Endothelial cell of umbilical vein (primary cell): ENCODE measurements at regions not wholly inside any gene's neighbourhood (a gene's known extent, or its start where the extent isn't known, plus 50 kb on each side); places are given as distances from the start of the nearest gene placed in this dataset.

ENCODE experiments used
- BruUV-seq: library from RNA; stranded (reverse); fragments of 400-500 nt; replicated peaks from 2 replicates; lab custom pipeline; 2021; lab: Mats Ljungman, UMichigan
- CTCF ChIA-PET: fragments of 300-600, 350-600 bp; sonication (Branson Sonifier 250); formaldehyde crosslinking; loops from one replicate; lab custom pipeline; 2021; ENCODE audit warnings: antibody characterized with exemption, inconsistent platforms; lab: Charles Lee
- POLR2A ChIA-PET: fragments of 300-600, 350-600 bp; sonication (Branson Sonifier 250); formaldehyde crosslinking; loops from one replicate; lab custom pipeline; 2021; ENCODE audit warnings: antibody characterized with exemption, inconsistent platforms; lab: Charles Lee
- DNase-seq: peaks from one replicate; pipeline ENCODE4 v3.0.0-alpha.2; 2011; ENCODE audit warnings: low read depth, low spot score
- FAIRE-seq: peaks from 2 replicates; lab custom pipeline; 2011; peaks lifted over from hg19 to GRCh38; lab: Jason Lieb, UNC
- H2AFZ ChIP-seq: 2 replicates; pipeline ENCODE4 v1.6.0; 2012; ENCODE audit warnings: low read depth, low read length, control low read depth, inconsistent platforms
- H3K27ac ChIP-seq: 2 replicates; pipeline ENCODE4 v1.5.1; 2011; ENCODE audit warnings: low read depth, mild to moderate bottlenecking, control low read depth, low read length, moderate library complexity; ENCODE audit not compliant: insufficient read depth
- H3K27me3 ChIP-seq, 2 experiments: 2 replicates each; pipeline versions ENCODE4 v1.6.0 to v1.6.1; 2011; ENCODE audit warnings: low read length in 2 of 2, mixed read lengths in 1 of 2; ENCODE audit not compliant: control insufficient read depth in 2 of 2, insufficient read depth in 2 of 2
- H3K36me3 ChIP-seq, 2 experiments: 2 replicates in 1 of 2; 3 replicates in 1 of 2; pipeline ENCODE4 v1.5.1; 2011; ENCODE audit warnings: low read length in 2 of 2, mild to moderate bottlenecking in 1 of 2, moderate library complexity in 1 of 2; ENCODE audit not compliant: control insufficient read depth in 2 of 2, insufficient read depth in 2 of 2; ENCODE audit errors: extremely low read depth in 1 of 2
- H3K4me1 ChIP-seq: 3 replicates; pipeline ENCODE4 v1.5.1; 2011; ENCODE audit warnings: mild to moderate bottlenecking, low read length; ENCODE audit not compliant: control insufficient read depth, insufficient read depth; ENCODE audit errors: extremely low read depth
- H3K4me2 ChIP-seq: 2 replicates; pipeline ENCODE4 v1.6.1; 2011; ENCODE audit warnings: low read length, control low read depth, mixed read lengths; ENCODE audit not compliant: insufficient read depth
- H3K4me3 ChIP-seq, 3 experiments: fragments of 200-600 bp in 1 of 3; sonication (generic), shearing (Covaris generic) in 1 of 3; replicated peaks in 1 of 3; 2 replicates each; pipeline ENCODE4 v1.5.1; 2011 to 2016; ENCODE audit warnings: control low read depth in 3 of 3, low read length in 3 of 3, mild to moderate bottlenecking in 2 of 3, inconsistent platforms in 1 of 3, low read depth in 1 of 3, moderate library complexity in 1 of 3; ENCODE audit not compliant: insufficient read depth in 1 of 3
- H3K79me2 ChIP-seq: 2 replicates; pipeline ENCODE4 v1.6.0; 2012; ENCODE audit warnings: low read length, inconsistent platforms; ENCODE audit not compliant: control insufficient read depth, insufficient read depth
- H3K9ac ChIP-seq: replicated peaks from 2 replicates; pipeline ENCODE3; 2011; ENCODE audit warnings: low read length, control low read depth; ENCODE audit not compliant: insufficient read depth; ENCODE audit errors: extremely low read depth
- H3K9me1 ChIP-seq: replicated peaks from 3 replicates; pipeline ENCODE4 v1.6.0; 2011; ENCODE audit warnings: mild to moderate bottlenecking, low read length; ENCODE audit not compliant: control insufficient read depth, insufficient read depth; ENCODE audit errors: extremely low read depth
- H3K9me3 ChIP-seq: replicated peaks from 2 replicates; pipeline ENCODE4 v1.5.1; 2012; ENCODE audit warnings: low read length, inconsistent platforms; ENCODE audit not compliant: control insufficient read depth, insufficient read depth
- H4K20me1 ChIP-seq: replicated peaks from 2 replicates; pipeline ENCODE3; 2011; ENCODE audit warnings: mild to moderate bottlenecking, low read length; ENCODE audit not compliant: control insufficient read depth, insufficient read depth; ENCODE audit errors: extremely low read depth
- EZH2 ChIP-seq: IDR thresholded peaks from 2 replicates; pipeline ENCODE4 v1.6.1; 2012; ENCODE audit warnings: borderline replicate concordance, low read depth, mild to moderate bottlenecking, moderate library complexity, low read length, inconsistent platforms; ENCODE audit not compliant: severe bottlenecking
- FOS ChIP-seq: IDR thresholded peaks from 2 replicates; pipeline ENCODE4 v1.6.1; 2011; ENCODE audit warnings: mild to moderate bottlenecking, low read length, moderate library complexity, borderline replicate concordance; ENCODE audit not compliant: insufficient read depth
- GATA2 ChIP-seq: IDR thresholded peaks from 2 replicates; pipeline ENCODE4 v1.7.0; 2011; ENCODE audit warnings: low read depth, mild to moderate bottlenecking, moderate library complexity, mixed read lengths, low read length; ENCODE audit not compliant: insufficient read length, insufficient read depth
- JUN ChIP-seq: IDR thresholded peaks from 2 replicates; pipeline ENCODE4 v1.6.1; 2011; ENCODE audit warnings: borderline replicate concordance, low read depth; ENCODE audit not compliant: insufficient read length, insufficient read depth
- MYC ChIP-seq: IDR thresholded peaks from one replicate; pipeline ENCODE4 v1.6.1; 2011; ENCODE audit warnings: mild to moderate bottlenecking, low read depth, low read length
- POLR2A ChIP-seq: IDR thresholded peaks from 2 replicates; pipeline ENCODE4 v1.6.1; 2012; ENCODE audit warnings: low read depth, mild to moderate bottlenecking, control low read depth, low read length
- POLR2AphosphoS5 ChIP-seq: IDR thresholded peaks from 2 replicates; pipeline ENCODE4 v1.6.1; 2012; ENCODE audit warnings: low read depth, mild to moderate bottlenecking, control low read depth, low read length, moderate library complexity; ENCODE audit not compliant: insufficient read depth
- dilution Hi-C: fragments of 300-500 bp; cut with MboI; formaldehyde crosslinking; loops from one replicate; pipeline ENCODE4 v1.15.0; 2019; ENCODE audit warnings: low sequenced_read_pairs; ENCODE audit not compliant: extremely low pct_ligation_motif_present
- intact Hi-C: fragments of 100-400 bp; cut with micrococcal nuclease; formaldehyde crosslinking; loops from one replicate; pipeline ENCODE4 v1.10.0; 2022
- TF ChIP-seq, protein P1 (sequence below), 2 donors: IDR thresholded peaks; 1 replicate in 1 of 2; 2 replicates in 1 of 2; pipeline ENCODE4 v1.5.1; 2011; ENCODE audit warnings: low read length in 2 of 2, mild to moderate bottlenecking in 2 of 2, moderate library complexity in 2 of 2, control low read depth in 1 of 2, inconsistent platforms in 1 of 2, low read depth in 1 of 2; ENCODE audit not compliant: insufficient read depth in 1 of 2; ENCODE audit errors: extremely low read depth in 1 of 2
- TF ChIP-seq, protein P2 (sequence below): IDR thresholded peaks from 2 replicates; pipeline ENCODE4 v1.6.1; 2011; ENCODE audit not compliant: insufficient read depth, insufficient read length

DNA sequence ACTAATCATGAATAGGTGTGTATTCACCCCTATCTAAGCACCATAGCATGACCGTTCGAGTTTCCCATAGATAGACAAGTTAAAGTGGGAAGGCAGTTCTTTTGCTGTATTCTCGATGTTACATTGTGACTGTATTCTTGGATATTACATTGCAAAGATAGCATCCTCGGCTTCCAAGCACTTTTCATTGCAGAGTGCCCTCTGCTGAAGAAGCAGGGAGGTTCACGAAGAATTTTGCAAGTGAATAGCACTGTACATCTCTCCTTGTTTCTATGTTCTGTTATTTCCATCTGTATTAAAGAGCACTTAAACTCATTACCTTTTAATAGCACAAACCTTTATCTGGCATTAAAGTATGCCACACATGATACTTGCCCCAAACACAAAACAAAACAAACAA lies 426.7 kb upstream of the ARX start:
- no peak overlapping the region for H3K4me2 ChIP-seq
- H3K27ac ChIP-seq: no peak overlapping the region
- H3K36me3 ChIP-seq: no peaks in the 10 kb centered on the region
- CTCF ChIA-PET: no interaction called here
- H4K20me1 ChIP-seq: no peaks in the 10 kb centered on the region
- DNase-seq: no peak
- no peaks in the 10 kb centered on the region for H3K9me1 ChIP-seq
- dilution Hi-C loops: no loop called here
- H3K9me3 ChIP-seq: no peaks in the 10 kb centered on the region
- no peak for FAIRE-seq
- no peaks in the 10 kb centered on the region for H3K27me3 ChIP-seq
- H3K9ac ChIP-seq: no peak overlapping the region
- BruUV-seq: no TSS peak
- no peak overlapping the region for H2AFZ ChIP-seq
- POLR2A ChIA-PET: no interaction called here
- H3K79me2 ChIP-seq: no peaks in the 10 kb centered on the region
- TF ChIP-seq, protein P1, sequence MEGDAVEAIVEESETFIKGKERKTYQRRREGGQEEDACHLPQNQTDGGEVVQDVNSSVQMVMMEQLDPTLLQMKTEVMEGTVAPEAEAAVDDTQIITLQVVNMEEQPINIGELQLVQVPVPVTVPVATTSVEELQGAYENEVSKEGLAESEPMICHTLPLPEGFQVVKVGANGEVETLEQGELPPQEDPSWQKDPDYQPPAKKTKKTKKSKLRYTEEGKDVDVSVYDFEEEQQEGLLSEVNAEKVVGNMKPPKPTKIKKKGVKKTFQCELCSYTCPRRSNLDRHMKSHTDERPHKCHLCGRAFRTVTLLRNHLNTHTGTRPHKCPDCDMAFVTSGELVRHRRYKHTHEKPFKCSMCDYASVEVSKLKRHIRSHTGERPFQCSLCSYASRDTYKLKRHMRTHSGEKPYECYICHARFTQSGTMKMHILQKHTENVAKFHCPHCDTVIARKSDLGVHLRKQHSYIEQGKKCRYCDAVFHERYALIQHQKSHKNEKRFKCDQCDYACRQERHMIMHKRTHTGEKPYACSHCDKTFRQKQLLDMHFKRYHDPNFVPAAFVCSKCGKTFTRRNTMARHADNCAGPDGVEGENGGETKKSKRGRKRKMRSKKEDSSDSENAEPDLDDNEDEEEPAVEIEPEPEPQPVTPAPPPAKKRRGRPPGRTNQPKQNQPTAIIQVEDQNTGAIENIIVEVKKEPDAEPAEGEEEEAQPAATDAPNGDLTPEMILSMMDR (IDR thresholded peaks at IDR 0.05; ENCODE audit: extremely low read depth in 1 of 2, insufficient read depth in 1 of 2, low read depth in 1 of 2, low read length in 2 of 2): no peak
- TF ChIP-seq, protein P2, sequence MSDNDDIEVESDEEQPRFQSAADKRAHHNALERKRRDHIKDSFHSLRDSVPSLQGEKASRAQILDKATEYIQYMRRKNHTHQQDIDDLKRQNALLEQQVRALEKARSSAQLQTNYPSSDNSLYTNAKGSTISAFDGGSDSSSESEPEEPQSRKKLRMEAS: no peak
- no peak for TF ChIP-seq MYC
- TF ChIP-seq JUN: no peak
- TF ChIP-seq POLR2A: no peak
- no peak for TF ChIP-seq FOS
- no peak for TF ChIP-seq POLR2AphosphoS5
- TF ChIP-seq GATA2: no peak
- no peak for TF ChIP-seq EZH2
- H3K4me3 ChIP-seq: no peak overlapping the region
- no peaks in the 10 kb centered on the region for H3K4me1 ChIP-seq
- intact Hi-C loops: no loop called here
